RPMI8226 (cell line): ENCODE measurements at regions not wholly inside any gene's neighbourhood (a gene's known extent, or its start where the extent isn't known, plus 50 kb on each side); places are given as distances from the start of the nearest gene placed in this dataset.
"Not testable (repeated sequence)": the region's sequence is repeated elsewhere in the genome, so short reads cannot be mapped to it uniquely, and the experiment has no call there.

Experiments
- DNase-seq: peaks from one replicate; pipeline ENCODE4 v3.0.0-alpha.2; 2015

DNA sequence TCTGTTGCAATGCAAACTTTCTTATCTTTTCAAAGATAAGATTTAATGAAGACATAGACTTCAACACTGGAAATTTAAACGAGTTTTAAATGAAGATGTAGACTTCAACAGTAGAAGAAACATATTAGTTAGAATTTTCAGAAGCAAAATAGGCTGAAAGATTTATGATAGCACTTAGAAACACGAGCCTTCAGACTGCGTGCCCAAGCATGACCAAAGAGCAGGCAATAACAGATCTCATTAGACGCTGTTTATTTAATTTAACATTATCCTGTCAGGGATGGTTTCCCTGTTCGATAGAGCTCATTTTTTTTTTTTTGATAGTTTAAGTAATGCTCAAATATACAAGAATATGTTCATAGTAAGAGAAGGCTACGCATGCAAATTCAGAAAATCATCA, 604.7 kb upstream of the SOX9 start:
- DNase-seq: no peak

DNA sequence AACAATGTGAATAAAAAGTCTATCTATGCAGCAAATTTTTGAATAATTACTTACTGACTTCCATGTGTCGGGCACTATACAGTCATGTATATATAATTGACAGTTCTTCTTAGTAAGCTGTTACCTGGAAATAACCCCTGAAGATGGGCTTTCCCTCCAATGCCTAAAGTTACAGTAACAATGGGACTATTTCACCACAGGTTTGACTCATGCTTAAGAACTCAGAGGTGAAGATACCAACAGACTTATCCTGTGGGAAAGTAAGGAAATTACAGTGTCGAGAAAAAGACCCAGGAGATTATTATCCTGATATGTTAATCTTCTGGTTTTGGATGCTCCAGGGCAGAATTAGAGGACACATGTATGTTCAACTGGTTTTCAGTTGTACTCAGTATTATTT, 601.5 kb upstream of the SOX9 start:
- no peak for DNase-seq

DNA sequence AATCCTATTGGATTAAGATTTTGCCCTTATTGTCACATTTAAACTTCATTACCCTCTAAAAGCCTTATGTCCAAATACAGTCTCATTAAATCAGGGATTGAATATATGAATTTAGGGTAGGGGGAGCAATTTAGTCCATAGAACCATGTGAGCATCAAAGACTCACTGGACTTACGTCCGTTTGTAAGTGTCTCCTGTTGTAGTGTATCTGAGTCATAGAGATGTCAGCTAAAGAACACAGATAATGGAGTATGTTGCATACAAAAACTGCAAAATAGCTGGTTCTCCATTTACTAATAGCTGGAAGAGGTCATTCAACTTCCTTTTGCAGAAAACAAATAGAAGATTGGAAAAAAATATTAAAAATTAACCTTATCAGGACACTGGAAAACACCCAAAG, 599.1 kb upstream of the SOX9 start:
- DNase-seq: no peak

DNA sequence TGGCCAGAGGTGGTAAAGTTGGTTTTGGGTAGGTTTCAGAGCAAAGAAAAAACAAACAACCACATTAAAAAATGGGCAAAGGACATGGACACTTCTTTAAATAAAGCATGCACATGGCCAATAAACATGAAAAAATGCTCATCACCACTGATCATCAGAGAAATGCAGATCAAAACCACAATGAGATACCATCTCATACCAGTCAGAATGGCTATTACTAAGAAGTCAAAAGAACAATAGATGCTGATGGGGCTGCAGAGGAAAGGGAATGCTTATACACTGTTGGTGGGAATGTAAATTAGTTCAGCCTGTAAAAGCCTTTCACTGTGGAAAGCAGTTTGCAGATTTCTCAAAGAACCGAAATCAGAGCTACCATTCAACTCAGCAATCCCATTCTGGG, 598.4 kb upstream of the SOX9 start:
- DNase-seq: no peak

DNA sequence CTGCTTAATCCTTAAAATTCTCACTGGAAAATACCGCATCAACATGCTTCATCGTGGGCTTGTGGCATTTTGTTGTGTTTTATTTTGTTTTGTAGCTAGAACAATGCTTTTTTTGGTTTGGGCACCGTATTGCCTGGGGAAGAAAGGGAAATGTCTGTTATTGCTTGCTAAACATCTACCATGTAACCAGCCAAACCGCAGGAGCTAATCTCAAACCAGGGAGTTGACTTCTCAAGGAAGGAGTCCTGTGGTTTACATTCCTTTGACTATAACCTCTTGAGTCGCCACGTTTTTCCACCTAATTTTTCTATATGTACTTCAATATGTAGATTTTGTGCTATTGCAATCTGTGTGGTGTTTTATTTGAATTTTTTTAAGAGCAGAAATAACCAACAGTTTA, 593.5 kb upstream of the SOX9 start:
- DNase-seq: no peak

DNA sequence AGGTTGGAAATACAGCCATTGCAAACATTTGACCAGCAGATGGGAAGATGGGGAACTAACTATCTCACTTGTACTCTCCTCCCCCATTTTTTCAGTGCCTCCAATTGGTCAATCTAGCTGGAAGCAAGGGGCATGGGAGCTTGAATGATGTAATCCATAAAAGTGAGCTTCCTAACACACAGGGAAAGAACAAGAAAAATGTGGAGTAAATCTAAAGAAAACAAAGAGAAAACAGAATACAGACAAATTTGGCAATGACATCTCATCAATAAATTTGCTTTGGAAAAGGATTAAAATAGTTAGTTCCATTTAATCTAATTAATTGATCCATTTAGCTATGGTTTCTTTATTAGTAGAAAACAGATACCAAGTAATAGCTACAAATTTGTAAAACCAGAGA, 592.6 kb upstream of the SOX9 start:
- DNase-seq: no peak

DNA sequence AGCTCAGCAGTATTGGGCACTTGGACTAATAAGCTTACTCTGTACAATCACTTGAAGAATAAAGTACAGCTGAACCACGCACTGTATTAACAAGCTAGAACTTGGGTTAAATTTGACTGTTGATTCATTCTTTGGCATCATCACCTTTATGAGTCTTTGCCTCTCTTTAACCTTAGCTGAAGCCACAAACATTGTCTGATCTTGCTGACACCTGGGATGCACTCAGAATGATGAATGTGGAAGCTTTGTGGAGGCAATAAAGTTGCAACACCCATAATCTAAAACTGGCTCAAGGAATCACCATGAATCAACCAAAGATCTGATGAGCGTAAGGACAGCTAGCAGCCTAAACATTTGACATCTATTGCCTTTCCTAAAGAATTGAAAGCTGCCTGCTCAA, 590.6 kb upstream of the SOX9 start:
- no peak for DNase-seq

DNA sequence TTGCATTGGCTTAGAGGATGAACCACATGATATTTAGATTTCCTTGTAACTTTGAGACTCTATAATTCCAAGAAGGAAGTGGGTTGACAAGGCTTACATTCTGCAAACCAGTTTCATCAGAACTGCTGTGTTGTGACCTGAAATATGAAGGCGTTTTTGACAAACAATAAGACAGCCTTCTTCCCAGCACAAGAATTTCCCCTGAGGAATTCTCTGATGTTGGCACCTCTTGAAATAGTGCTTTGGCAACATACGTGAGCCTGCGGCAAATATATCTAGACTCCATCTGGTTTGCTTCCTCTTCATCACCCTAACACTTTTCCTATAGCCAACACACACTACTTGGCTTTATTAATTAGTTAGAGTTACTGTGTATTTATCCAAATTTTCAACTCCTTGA, 585.5 kb upstream of the SOX9 start:
- no peak for DNase-seq

DNA sequence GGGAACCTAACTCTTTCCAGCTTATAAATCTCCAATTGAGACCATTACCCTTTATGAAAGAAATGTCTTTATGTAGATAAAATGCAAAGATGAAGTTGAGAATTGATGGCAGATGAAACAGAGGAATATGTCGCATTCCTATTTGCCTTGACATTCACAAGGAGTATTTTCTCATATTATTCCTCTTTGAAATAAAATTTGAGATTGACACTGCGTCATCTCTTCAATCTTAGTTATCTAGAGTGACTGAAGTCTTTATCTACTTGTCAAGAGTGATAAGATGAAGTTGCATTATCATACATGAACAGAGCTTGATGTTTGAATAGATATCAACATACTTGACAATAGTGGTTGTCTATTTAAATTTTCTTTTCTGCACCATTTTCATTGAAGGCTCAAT, 574.4 kb upstream of the SOX9 start:
- DNase-seq: no peak

DNA sequence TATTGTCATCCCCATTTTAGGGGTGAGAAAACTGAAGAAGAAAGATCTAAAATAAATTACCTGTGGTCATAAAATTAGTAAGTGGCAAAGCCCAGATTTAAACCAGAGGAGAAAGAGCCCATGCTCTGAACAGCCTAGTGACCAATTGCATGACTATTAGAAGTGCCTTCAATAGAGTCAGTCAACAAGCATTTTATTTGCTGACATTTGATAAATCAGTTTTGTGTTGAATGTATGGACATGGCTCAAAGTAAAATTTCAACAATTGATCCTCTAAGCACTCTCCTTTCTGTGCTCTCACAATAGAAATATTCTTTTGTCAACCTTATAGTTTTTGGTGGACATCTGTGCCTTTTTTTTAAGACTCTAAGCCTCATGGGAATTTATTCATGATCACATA, 572.9 kb upstream of the SOX9 start:
- no peak for DNase-seq

DNA sequence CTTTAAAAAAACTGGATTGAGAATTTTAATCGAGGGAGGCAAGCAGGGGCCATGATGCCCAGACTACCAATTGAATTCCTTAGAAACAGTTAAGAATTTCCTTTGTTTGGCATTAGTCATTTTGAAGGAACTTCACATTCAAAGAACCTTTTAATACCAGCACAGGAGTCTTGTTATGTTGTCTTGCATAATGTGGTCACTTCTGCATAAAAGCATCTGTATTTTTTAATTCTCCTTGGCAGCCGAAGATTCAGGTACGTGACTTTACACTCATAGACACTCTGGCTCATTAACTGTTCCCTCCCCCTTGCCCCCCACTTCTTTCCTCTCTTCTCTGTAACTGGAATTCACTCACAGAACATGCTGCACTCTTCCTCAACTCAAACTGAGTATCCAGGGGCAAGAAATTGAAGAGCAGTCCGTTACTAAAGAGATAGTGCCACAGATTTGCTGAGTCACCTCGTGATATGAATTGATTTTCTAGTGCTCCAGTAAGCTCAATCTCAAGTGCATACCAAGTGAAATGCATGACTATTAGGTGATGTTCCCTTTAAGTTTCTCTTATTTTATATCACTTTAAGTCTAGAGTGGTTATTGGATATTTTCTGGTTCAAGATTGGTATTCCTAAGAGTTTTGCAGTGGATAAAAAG, 572.2 kb upstream of the SOX9 start:
- no peak for DNase-seq

DNA sequence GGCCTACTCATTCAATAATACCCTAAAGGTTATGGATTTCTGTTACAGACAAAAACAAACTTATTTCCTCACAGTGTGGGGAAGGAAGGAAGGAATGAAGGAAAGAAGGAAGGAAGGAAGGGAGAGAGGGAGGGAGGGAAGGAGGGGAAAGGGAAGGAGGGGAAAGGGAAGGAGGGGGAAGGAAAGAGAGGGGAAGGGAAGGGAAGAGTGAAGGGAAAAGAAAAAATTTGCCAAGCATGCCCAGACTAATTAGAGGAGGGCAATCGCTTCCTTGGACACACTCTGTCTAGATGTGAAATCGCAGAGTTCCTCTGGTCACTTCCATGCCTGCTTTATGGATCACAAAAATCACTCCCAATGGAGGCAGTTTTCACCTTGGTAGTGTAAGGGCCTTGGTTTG, 570.1 kb upstream of the SOX9 start:
- no peak for DNase-seq

DNA sequence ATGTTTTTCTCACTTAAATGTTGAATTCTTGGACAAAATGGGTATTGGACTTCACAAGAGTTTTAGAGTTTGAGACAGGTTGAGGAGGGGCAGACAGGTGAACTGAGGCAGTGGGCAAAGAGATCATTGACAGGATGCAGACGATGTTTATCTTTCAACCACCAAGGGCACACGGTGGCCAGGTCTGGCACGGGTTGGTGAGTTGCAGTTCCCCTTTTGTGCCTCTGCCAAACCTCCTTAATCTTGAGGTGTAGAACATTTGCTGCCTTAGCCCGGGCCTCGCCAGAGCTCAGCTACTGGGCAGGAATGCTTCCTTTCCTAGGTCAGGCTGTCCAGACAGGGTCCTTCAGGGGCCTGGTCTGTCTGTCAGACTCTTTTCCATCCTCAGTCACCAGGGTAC, 567.4 kb upstream of the SOX9 start:
- peak; percentile 25 for DNase-seq

DNA sequence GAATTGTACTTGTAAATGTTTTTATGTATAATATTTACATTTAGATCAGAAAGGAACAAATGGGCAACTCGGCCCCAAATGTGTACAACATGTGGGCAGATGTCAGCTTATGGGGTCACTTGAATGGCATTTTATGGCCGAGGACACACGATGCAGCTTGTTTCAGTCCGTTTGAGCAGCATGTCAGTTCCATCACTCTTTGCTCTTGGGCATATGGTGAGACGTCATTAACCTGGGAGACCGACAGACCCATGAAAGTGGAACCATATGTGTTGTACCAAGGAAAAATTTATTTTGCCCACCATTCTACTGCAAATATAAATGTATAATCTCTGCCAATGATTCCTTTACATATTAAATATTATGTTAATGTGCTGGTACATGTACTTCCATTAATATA, 561.9 kb upstream of the SOX9 start:
- DNase-seq: no peak

DNA sequence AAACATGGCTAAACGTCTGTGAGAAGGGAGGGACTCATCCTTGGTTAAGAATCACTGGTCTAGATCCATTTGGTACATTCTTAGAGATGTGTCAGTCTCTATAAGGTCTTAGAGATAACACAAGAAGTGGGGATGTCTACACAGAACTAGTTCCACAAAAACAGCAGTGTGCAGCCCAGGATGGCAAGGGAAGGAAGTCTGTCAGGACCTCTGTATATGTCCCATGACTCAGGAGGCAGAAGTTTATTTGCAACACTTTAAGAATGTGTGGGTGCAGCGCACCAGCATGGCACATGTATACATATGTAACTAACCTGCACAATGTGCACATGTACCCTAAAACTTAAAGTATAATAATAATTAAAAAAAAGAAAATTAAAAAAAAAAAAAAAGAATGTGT, 548.5 kb upstream of the SOX9 start:
- no peak for DNase-seq

DNA sequence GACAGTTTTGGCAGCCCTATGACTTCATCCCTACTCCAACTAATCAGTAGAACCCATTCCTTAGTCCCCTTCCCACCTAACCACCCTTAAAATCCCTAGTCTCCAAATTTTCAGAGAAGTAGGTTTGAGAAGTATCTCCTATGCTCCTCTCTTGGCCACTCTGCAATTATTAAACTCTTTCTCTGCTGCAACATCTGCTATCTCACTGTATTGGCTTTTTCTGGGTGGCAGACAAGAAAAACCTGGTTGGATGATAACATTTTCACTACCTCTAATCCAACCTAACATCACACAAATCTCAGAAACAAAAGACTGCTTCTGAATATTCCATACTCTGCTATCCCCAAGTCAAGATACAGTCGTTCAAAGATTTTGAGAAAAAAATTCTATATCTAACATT, 542.4 kb upstream of the SOX9 start:
- DNase-seq: no peak

DNA sequence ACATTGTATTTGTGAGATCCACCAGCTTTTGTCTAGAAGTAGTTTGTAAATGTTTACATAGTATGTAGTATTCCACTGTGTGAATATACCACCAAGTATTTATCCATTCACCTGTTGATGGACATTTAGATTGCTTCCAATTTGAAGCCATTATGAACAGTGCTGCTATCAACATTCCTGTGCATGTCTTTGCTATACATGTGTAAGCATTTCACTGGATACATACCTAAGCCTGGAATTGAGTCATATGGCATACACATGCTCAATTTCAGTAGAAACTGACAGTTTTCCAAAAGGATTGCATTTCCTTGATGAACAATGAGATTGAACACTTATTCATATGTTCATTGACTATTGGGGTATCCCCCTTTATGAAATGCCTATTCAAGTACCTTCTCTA, 540.6 kb upstream of the SOX9 start:
- no peak for DNase-seq

DNA sequence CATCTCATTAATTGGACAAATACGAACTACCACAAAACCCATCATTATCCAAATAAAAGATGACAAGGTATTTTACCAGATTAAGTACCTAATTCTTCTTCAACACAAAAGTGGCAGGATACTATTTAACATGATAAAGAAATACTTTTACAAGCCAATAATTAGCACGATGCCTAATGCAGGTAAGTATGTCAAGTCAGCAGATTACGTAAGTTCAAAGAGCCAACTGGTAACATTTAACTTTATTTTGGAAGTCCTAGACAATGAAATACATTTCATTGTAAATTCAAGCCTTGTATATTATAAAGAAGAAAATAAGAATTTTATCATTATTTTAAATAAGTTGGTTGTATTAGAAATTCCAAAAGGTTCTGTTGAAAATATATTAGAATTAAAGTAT, 535.3 kb upstream of the SOX9 start:
- DNase-seq: no peak

DNA sequence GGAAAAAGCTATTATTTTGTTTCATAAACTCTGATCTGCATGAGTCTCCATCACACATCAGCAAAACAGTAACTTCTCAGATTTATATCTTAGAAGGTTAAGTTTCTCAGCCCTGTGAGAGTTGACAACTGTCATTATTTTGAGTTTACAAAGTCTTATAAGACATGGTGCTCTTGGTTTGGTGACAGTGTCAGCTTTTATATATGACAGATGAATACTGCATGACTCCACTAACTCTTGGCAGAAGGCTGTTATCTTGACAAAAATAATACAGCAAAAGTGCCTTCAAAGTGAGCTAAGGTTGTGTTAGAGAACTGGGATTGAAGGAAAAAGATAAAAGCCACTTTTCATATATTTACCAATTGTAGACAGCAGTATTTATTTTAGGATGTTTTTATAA, 528.4 kb upstream of the SOX9 start:
- no peak for DNase-seq

DNA sequence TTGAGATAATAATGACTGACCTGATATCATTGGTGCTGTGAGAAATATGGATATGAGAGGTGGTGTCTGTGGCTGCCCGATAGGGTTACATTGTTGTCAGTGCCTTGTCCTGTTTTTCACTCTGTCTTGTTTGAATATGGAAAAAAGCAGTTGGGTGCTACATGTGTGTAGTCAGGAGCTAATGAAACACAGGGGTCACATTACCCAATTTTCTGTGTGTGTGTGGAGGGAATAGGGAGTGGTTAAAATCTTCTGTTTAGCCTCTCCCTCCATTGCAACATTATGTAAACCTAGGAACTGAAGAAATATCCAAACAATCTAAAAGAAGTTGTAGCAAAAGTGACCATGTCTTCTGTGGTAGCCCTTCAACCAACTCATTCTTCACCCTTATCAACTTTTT, 527.7 kb upstream of the SOX9 start:
- DNase-seq: no peak

DNA sequence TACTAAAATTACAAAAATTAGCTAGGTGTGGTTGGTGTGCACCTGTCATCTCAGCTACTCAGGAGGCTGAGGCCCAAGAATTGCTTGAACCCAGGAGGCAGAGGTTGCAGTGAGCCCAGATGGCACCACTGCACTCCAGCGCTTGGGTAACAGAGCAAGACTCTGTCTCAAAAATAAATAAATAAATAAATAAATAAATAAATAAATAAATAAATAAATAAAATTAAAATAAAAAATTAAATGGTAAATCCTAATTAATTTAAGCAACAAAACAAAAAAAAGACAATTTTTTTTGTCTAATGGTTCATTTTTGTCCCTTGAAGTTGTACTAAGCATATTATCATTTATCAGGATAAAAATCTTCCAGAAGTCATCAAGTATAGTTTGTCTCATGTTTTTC, 521.2 kb upstream of the SOX9 start:
- not testable (repeated sequence) for DNase-seq

DNA sequence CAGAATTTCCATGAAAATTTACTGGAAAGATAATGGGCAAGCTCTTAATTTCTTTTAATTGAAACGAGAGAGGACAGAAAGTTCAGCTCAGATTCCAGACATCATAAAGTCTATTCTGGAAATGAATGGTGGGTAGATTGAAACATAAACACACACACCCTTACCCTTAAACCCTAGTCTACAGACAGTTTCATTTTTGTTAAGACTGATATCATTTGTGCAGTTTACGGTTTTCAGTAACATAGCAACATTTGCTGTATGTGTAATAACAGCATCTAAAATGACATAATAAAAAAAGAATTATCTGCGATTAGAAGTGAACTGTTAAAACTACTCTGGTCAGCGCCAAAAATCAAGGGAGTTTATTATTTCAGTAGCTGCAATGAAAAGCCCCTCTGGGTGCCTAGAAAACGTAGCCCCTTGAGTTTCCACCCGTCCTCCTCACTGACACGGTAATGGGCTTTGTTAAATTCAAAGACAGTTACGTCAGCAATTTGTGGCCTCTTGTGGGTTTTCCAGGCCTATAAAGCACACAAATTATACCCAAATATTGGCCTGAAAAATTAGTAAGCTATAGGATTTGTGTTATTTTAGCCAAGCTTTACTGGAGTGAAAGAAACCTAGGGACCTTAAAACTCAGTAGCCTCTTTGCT, 520.6 kb upstream of the SOX9 start:
- DNase-seq: no peak

DNA sequence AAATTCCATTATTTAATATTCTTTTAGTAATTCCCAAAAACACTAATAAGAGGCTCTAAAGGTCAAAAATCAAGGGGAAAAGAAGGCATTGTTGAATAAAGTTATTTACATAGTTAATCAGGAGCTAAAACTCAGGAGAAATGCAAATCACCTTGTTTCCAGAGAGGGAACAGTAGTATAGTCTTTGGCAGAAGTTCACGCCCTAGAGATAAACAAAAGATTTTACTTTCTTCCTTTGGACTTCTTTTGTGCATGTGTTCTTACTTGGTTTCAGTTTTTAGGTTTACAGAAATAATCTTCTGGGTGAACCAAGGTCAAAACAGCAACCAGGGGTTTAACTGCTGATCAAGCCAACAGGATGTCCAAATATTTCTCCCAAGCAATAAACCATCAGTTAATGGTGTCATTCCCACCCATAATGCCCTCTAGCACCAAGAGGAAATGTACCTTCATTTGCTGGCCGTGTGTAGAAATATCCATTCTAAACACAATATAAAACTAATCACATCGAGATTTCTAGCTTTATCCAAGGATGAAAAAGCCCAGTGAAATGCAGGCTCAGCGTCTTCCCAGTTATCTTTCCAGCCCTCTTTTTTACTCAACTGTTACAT, 518.8 kb upstream of the SOX9 start:
- no peak for DNase-seq

DNA sequence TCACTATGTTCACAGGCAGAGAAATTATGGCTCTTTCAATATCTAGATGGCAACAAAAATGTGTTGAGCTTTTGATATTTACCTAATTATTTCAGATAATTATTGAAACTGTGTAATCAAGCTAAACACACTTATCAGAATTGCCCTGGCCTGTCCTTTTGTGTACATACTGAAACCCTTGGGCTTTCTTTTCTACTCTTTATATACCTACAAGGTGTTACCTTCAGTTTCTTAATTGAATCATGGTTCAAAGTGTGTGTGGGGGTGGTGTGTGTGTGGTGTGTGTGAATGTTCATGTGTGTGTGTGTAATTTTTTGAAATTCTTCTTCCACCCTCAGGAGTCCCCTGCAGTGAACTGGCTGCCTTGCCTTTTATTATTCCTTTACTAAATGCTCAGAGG, 506.8 kb upstream of the SOX9 start:
- DNase-seq: no peak

DNA sequence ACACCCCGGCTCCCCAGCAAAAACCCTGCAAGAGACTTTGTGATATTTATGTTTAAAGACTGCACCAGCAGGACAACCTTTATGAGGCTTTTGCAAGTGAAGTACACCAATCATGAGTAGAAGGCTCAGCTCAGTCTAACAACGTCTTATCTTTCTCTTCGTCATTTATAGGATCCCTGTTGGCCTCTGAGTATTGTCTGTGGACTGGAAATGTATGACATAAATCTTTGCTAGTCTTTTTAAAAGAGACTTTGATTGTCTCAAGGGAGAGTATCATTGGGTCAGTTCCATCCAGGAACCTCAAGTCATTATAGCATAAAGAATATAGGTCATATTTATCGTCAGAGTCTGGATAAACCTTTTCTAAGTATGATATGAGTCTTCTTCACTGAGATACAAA, 505.0 kb upstream of the SOX9 start:
- no peak for DNase-seq
